ENCODE measurements at regions not wholly inside any gene's neighbourhood (a gene's known extent, or its start where the extent isn't known, plus 50 kb on each side); places are given as distances from the start of the nearest gene placed in this dataset.

- Histone ChIP-seq H3K27ac (no peak overlapping the region), H3K4me3 (no peak overlapping the region)
- TF ChIP-seq, protein P1, sequence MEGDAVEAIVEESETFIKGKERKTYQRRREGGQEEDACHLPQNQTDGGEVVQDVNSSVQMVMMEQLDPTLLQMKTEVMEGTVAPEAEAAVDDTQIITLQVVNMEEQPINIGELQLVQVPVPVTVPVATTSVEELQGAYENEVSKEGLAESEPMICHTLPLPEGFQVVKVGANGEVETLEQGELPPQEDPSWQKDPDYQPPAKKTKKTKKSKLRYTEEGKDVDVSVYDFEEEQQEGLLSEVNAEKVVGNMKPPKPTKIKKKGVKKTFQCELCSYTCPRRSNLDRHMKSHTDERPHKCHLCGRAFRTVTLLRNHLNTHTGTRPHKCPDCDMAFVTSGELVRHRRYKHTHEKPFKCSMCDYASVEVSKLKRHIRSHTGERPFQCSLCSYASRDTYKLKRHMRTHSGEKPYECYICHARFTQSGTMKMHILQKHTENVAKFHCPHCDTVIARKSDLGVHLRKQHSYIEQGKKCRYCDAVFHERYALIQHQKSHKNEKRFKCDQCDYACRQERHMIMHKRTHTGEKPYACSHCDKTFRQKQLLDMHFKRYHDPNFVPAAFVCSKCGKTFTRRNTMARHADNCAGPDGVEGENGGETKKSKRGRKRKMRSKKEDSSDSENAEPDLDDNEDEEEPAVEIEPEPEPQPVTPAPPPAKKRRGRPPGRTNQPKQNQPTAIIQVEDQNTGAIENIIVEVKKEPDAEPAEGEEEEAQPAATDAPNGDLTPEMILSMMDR (IDR thresholded peaks at IDR 0.05) = no peak
- DNase-seq (ENCODE audit: low spot score) = no peak
Measured at GRCh38 chr12:95395696-95396095, 78.3 kb upstream of the METAP2 start.

GRCh38 chr12:95396849-95397468, 77.0 kb upstream of the METAP2 start:
- TF ChIP-seq, protein P1 (IDR thresholded peaks at IDR 0.05) = no peak
- H3K4me3 ChIP-seq = no peak overlapping the region
- no peak overlapping the region for H3K27ac ChIP-seq
- no peak for DNase-seq (ENCODE audit: low spot score)

GRCh38 chr12:95397571-95397970, 76.4 kb upstream of the METAP2 start:
- no peak overlapping the region for H3K27ac ChIP-seq
- TF ChIP-seq, protein P1 (IDR thresholded peaks at IDR 0.05) = no peak
- no peak for DNase-seq (ENCODE audit: low spot score)
- H3K4me3 ChIP-seq = no peak overlapping the region

DNA sequence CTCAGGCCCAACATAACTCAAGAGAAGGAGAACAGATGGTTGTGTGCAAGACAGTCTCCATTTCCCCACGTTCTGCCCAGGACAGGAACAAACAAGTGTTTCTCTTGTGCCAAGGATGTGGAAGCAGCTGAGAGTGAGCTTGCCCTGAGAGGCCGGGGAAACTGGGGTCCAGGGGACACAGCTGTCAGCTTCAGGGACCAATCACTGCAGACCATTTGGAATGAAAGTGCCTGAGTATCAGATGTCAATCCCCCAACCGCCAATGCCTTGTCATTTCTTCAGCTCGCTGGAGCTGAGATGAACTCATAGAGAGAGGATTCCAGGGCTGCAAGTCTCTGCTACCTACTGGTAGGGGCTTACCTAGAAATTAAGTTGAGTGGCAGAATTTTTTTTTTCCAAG, 71.9 kb upstream of the METAP2 start:
- no peak for DNase-seq (ENCODE audit: low spot score)
- Histone ChIP-seq H3K27ac (no peak overlapping the region), H3K4me3 (no peak overlapping the region)
- TF ChIP-seq, protein P1 (IDR thresholded peaks at IDR 0.05) = no peak

- DNase-seq (ENCODE audit: low spot score) = no peak
- H3K27ac ChIP-seq = no peak overlapping the region
- TF ChIP-seq, protein P1 (IDR thresholded peaks at IDR 0.05) = no peak
Measured at GRCh38 chr12:95408201-95408600, 65.8 kb upstream of the METAP2 start.

GRCh38 chr12:95411057-95411456, 62.9 kb upstream of the METAP2 start:
- TF ChIP-seq, protein P1 (IDR thresholded peaks at IDR 0.05) = no peak
- DNase-seq (ENCODE audit: low spot score) = no peak
- H3K27ac ChIP-seq = no peak overlapping the region
- no peak overlapping the region for H3K4me3 ChIP-seq

More at GRCh38 chr12:95408201-95408600, 65.8 kb upstream of the METAP2 start:
- H3K4me3 ChIP-seq = no peak overlapping the region

GRCh38 chr12:95411466-95411865, 62.5 kb upstream of the METAP2 start:
- TF ChIP-seq, protein P1 (IDR thresholded peaks at IDR 0.05) = no peak
- Histone ChIP-seq H3K27ac (no peak overlapping the region), H3K4me3 (no peak overlapping the region)
- DNase-seq (ENCODE audit: low spot score) = no peak

Measured in coronary artery (tissue), 2 donors.